NCI-H2196 (cell line): ENCODE measurements at regions not wholly inside any gene's neighbourhood (a gene's known extent, or its start where the extent isn't known, plus 50 kb on each side); places are given as distances from the start of the nearest gene placed in this dataset.
"Not testable (repeated sequence)": the region's sequence is repeated elsewhere in the genome, so short reads cannot be mapped to it uniquely, and the experiment has no call there.

Experiments
- DNase-seq: peaks from one replicate; lab custom pipeline; 2025; ENCODE audit not compliant: unreplicated experiment; lab: John Stamatoyannopoulos, UW

GRCh38 chr13:74747186-74747955 is 613.2 kb upstream of the KLF12 start:
- DNase-seq: no peak

GRCh38 chr13:74743992-74744391 is 609.8 kb upstream of the KLF12 start:
- DNase-seq: no peak

GRCh38 chr13:74741732-74742131 is 607.5 kb upstream of the KLF12 start:
- no peak for DNase-seq

- no peak for DNase-seq
Measured at GRCh38 chr13:74732736-74733385, 598.7 kb upstream of the KLF12 start.

GRCh38 chr13:74731731-74732130 is 597.5 kb upstream of the KLF12 start:
- DNase-seq: no peak

GRCh38 chr13:74730556-74731331 is 596.5 kb upstream of the KLF12 start:
- no peak for DNase-seq

GRCh38 chr13:74726206-74726605 is 592.0 kb upstream of the KLF12 start:
- no peak for DNase-seq

GRCh38 chr13:74718232-74718842 is 584.1 kb upstream of the KLF12 start:
- DNase-seq: not testable (repeated sequence)

GRCh38 chr13:74715718-74716117 is 581.5 kb upstream of the KLF12 start:
- no peak for DNase-seq

- no peak for DNase-seq
Measured at GRCh38 chr13:74710006-74710405, 575.8 kb upstream of the KLF12 start.

GRCh38 chr13:74709226-74709625 is 575.0 kb upstream of the KLF12 start:
- no peak for DNase-seq

GRCh38 chr13:74708629-74709028 is 574.4 kb upstream of the KLF12 start:
- DNase-seq: no peak

- DNase-seq: no peak
Measured at GRCh38 chr13:74707291-74707690, 573.1 kb upstream of the KLF12 start.

GRCh38 chr13:74706801-74707200 is 572.6 kb upstream of the KLF12 start:
- no peak for DNase-seq

GRCh38 chr13:74705438-74705837 is 571.2 kb upstream of the KLF12 start:
- DNase-seq: no peak

- no peak for DNase-seq
Measured at GRCh38 chr13:74703855-74704387, 569.7 kb upstream of the KLF12 start.

- DNase-seq: no peak
Measured at GRCh38 chr13:74696148-74696922, 562.1 kb upstream of the KLF12 start.

GRCh38 chr13:74695021-74695800 is 561.0 kb upstream of the KLF12 start:
- DNase-seq: no peak

GRCh38 chr13:74687442-74688182 is 553.4 kb upstream of the KLF12 start:
- no peak for DNase-seq
